GM23338 (cell line): ENCODE measurements at regions not wholly inside any gene's neighbourhood (a gene's known extent, or its start where the extent isn't known, plus 50 kb on each side); places are given as distances from the start of the nearest gene placed in this dataset.

Experiments used
- ATAC-seq: fragments of 200-7000 bp; cut with Tn5 transposase; 3 replicates; pipeline ENCODE4 v1.9.1; 2020
- DNase-seq: peaks from one replicate; pipeline ENCODE4 v3.0.0-alpha.2; 2015; ENCODE audit warnings: low spot score
- H2AFZ ChIP-seq: fragments of 200-600 bp; sonication (generic); 2 replicates; pipeline ENCODE4 v1.8.0; 2016; ENCODE audit warnings: antibody characterized with exemption, mild to moderate bottlenecking, moderate library complexity
- H3F3A ChIP-seq: fragments of 200-600 bp; sonication (generic); replicated peaks from 2 replicates; pipeline ENCODE4 v1.8.0; 2017; ENCODE audit warnings: antibody characterized with exemption, mixed run types, low read depth
- H3K27ac ChIP-seq: fragments of 200-600 bp; sonication (generic); 2 replicates; pipeline ENCODE4 v1.6.1; 2016; ENCODE audit warnings: low read depth
- H3K27me3 ChIP-seq: fragments of 200-600 bp; sonication (generic); 2 replicates; pipeline ENCODE4 v1.8.0; 2016; ENCODE audit warnings: mild to moderate bottlenecking, mixed run types, moderate library complexity; ENCODE audit not compliant: insufficient read depth
- H3K36me3 ChIP-seq: fragments of 200-600 bp; sonication (generic); 2 replicates; pipeline ENCODE4 v1.8.0; 2016; ENCODE audit warnings: mild to moderate bottlenecking; ENCODE audit not compliant: insufficient read depth
- H3K4me1 ChIP-seq: fragments of 200-600 bp; sonication (generic); 2 replicates; pipeline ENCODE4 v1.8.0; 2016; ENCODE audit warnings: mild to moderate bottlenecking, moderate library complexity; ENCODE audit not compliant: insufficient read depth
- H3K4me2 ChIP-seq: fragments of 200-600 bp; sonication (generic); 2 replicates; pipeline ENCODE4 v1.7.1; 2017; ENCODE audit warnings: mixed run types
- H3K4me3 ChIP-seq: fragments of 200-600 bp; sonication (generic); 2 replicates; pipeline ENCODE4 v1.6.1; 2016; ENCODE audit warnings: mixed run types
- H3K79me2 ChIP-seq: fragments of 200-600 bp; sonication (generic); replicated peaks from 2 replicates; pipeline ENCODE4 v1.8.0; 2017; ENCODE audit warnings: mild to moderate bottlenecking; ENCODE audit not compliant: insufficient read depth
- H3K9me2 ChIP-seq: fragments of 200-600 bp; sonication (generic); 2 replicates; pipeline ENCODE4 v1.8.0; 2017; ENCODE audit not compliant: insufficient read depth
- H4K20me1 ChIP-seq: fragments of 200-600 bp; sonication (generic); replicated peaks from 2 replicates; pipeline ENCODE4 v1.8.0; 2017; ENCODE audit warnings: mild to moderate bottlenecking; ENCODE audit not compliant: insufficient read depth
- H3K27ac Mint-ChIP-seq: 2 replicates; pipeline ENCODE4 v1.8.0; 2020; ENCODE audit warnings: inconsistent platforms, mild to moderate bottlenecking, moderate library complexity, mixed read lengths
- H3K27me3 Mint-ChIP-seq: 3 replicates; pipeline ENCODE4 v1.8.0; 2022; ENCODE audit warnings: low read depth, mild to moderate bottlenecking, moderate library complexity, mixed read lengths, inconsistent platforms; ENCODE audit not compliant: insufficient read depth, poor library complexity
- H3K36me3 Mint-ChIP-seq: 3 replicates; pipeline ENCODE4 v1.8.0; 2021; ENCODE audit warnings: low read depth, mild to moderate bottlenecking, inconsistent platforms, moderate library complexity, mixed read lengths
- H3K4me1 Mint-ChIP-seq: 3 replicates; pipeline ENCODE4 v1.8.0; 2020; ENCODE audit warnings: mild to moderate bottlenecking, inconsistent platforms, mixed read lengths
- H3K4me3 Mint-ChIP-seq: 3 replicates; pipeline ENCODE4 v1.8.0; 2021; ENCODE audit warnings: moderate library complexity, mild to moderate bottlenecking, inconsistent platforms, mixed read lengths
- H3K9me3 Mint-ChIP-seq: 3 replicates; pipeline ENCODE4 v1.8.0; 2020; ENCODE audit warnings: moderate library complexity, mild to moderate bottlenecking, inconsistent platforms, mixed read lengths
- CREB1 ChIP-seq: fragments of 250-450 bp; sonication (Bioruptor Pico); IDR thresholded peaks from 2 replicates; pipeline ENCODE4 v1.5.0; 2020; ENCODE audit warnings: low read depth, mild to moderate bottlenecking, moderate library complexity
- CTCF ChIP-seq, 2 experiments: fragments of 200-600 bp in 1 of 2; sonication (generic) in 1 of 2; conservative IDR thresholded peaks; 2 replicates each; pipeline versions ENCODE4 v1.5.1 to v1.6.1; 2016 to 2017; ENCODE audit warnings: antibody characterized with exemption in 2 of 2, low read depth in 2 of 2, mild to moderate bottlenecking in 2 of 2, moderate library complexity in 1 of 2
- ETS1 ChIP-seq: IDR thresholded peaks from 2 replicates; pipeline ENCODE4 v1.6.1; 2016; ENCODE audit warnings: antibody characterized with exemption
- EZH2 ChIP-seq: fragments of 200-600 bp; sonication (generic); IDR thresholded peaks from one replicate; pipeline ENCODE4 v1.8.0; 2017; ENCODE audit warnings: antibody characterized with exemption, mild to moderate bottlenecking, low read depth; ENCODE audit not compliant: unreplicated experiment
- EZH2phosphoT487 ChIP-seq: fragments of 200-600 bp; sonication (generic); IDR thresholded peaks from one replicate; pipeline ENCODE4 v1.8.1; 2018; ENCODE audit warnings: antibody characterized with exemption; ENCODE audit not compliant: unreplicated experiment
- JUNB ChIP-seq: IDR thresholded peaks from one replicate; pipeline ENCODE4 v1.6.1; 2016; ENCODE audit warnings: antibody characterized with exemption; ENCODE audit not compliant: unreplicated experiment
- NANOG ChIP-seq: IDR thresholded peaks from 2 replicates; pipeline ENCODE4 v1.6.1; 2016; ENCODE audit warnings: antibody characterized with exemption, borderline replicate concordance
- POLR2AphosphoS5 ChIP-seq: IDR thresholded peaks from 2 replicates; pipeline ENCODE4 v1.6.1; 2016; ENCODE audit warnings: antibody characterized with exemption, low read depth
- REST ChIP-seq: IDR thresholded peaks from one replicate; pipeline ENCODE4 v1.6.1; 2018; ENCODE audit warnings: antibody characterized with exemption; ENCODE audit not compliant: unreplicated experiment
- STAT1 ChIP-seq: IDR thresholded peaks from one replicate; pipeline ENCODE4 v1.6.1; 2016; ENCODE audit warnings: antibody characterized with exemption; ENCODE audit not compliant: unreplicated experiment
- ZNF114 ChIP-seq: fragments of 250-450 bp; sonication (Bioruptor Pico); IDR thresholded peaks from 2 replicates; pipeline ENCODE4 v1.5.0; 2020; ENCODE audit warnings: mild to moderate bottlenecking, moderate library complexity
- ZNF331 ChIP-seq: fragments of 250-450 bp; sonication (Bioruptor Pico); IDR thresholded peaks from 2 replicates; pipeline ENCODE4 v1.5.0; 2020; ENCODE audit warnings: low read depth, mild to moderate bottlenecking, moderate library complexity
- ZNF462 ChIP-seq: fragments of 250-450 bp; sonication (Bioruptor Pico); IDR thresholded peaks from 2 replicates; pipeline ENCODE4 v1.5.0; 2020; ENCODE audit warnings: mild to moderate bottlenecking, moderate library complexity

GRCh38 chr20:5465604-5465927 is 145.2 kb downstream of the GPCPD1 start:
- DNase-seq (no peak), ATAC-seq (no peak)
- H3K4me3 Mint-ChIP-seq, result no peak overlapping the region
- no peaks in the 10 kb centered on the region for H3K27me3 ChIP-seq
- no peak overlapping the region for H2AFZ ChIP-seq
- H3K9me2 ChIP-seq, result no peaks in the 10 kb centered on the region
- peaks cover 4% of the 10 kb centered on the region for H3K27me3 Mint-ChIP-seq
- H4K20me1 ChIP-seq, result no peaks in the 10 kb centered on the region
- no peaks in the 10 kb centered on the region for H3K4me1 ChIP-seq
- H3F3A ChIP-seq, result no peaks in the 10 kb centered on the region
- H3K9me3 Mint-ChIP-seq, result peaks cover 6% of the 10 kb centered on the region; the same call in 2 of the 3 replicates
- H3K36me3 ChIP-seq, result no peaks in the 10 kb centered on the region
- no peaks in the 10 kb centered on the region for H3K36me3 Mint-ChIP-seq
- no peaks in the 10 kb centered on the region for H3K79me2 ChIP-seq
- H3K4me3 ChIP-seq, result no peak overlapping the region
- no peak overlapping the region for H3K27ac ChIP-seq
- H3K4me2 ChIP-seq, result no peak overlapping the region
- peaks cover 4% of the 10 kb centered on the region; the same call in 2 of the 3 replicates for H3K4me1 Mint-ChIP-seq
- no peak overlapping the region for H3K27ac Mint-ChIP-seq
- TF ChIP-seq CREB1 (no peak), JUNB (no peak), ZNF114 (CRISPR knock-in tag) (no peak), EZH2 (no peak), EZH2phosphoT487 (no peak), POLR2AphosphoS5 (no peak), REST (no peak), ETS1 (no peak), ZNF462 (CRISPR knock-in tag) (no peak), STAT1 (no peak), ZNF331 (CRISPR knock-in tag) (no peak), CTCF (conservative IDR thresholded peaks at IDR 0.05; ENCODE audit: low read depth in 2 of 2) (no peak), NANOG (no peak)
